GF-D8 (cell line): ENCODE measurements at regions not wholly inside any gene's neighbourhood (a gene's known extent, or its start where the extent isn't known, plus 50 kb on each side); places are given as distances from the start of the nearest gene placed in this dataset.

ENCODE experiments used
- DNase-seq: peaks from one replicate; lab custom pipeline; 2025; lab: John Stamatoyannopoulos, UW

DNA sequence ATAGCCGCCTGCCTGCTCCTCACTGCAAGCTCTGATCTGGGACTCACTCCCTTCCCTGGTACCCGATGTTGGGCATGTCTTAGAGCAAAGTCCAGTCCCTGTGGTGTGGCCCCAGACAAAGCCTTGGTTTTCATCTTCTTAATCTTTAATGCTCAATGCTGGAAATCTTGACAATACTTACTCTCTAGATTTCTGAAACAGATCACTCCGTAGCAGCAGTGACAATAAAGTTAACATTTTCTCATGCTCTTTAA, 260.2 kb upstream of the IRX2 start:
- no peak for DNase-seq

DNA sequence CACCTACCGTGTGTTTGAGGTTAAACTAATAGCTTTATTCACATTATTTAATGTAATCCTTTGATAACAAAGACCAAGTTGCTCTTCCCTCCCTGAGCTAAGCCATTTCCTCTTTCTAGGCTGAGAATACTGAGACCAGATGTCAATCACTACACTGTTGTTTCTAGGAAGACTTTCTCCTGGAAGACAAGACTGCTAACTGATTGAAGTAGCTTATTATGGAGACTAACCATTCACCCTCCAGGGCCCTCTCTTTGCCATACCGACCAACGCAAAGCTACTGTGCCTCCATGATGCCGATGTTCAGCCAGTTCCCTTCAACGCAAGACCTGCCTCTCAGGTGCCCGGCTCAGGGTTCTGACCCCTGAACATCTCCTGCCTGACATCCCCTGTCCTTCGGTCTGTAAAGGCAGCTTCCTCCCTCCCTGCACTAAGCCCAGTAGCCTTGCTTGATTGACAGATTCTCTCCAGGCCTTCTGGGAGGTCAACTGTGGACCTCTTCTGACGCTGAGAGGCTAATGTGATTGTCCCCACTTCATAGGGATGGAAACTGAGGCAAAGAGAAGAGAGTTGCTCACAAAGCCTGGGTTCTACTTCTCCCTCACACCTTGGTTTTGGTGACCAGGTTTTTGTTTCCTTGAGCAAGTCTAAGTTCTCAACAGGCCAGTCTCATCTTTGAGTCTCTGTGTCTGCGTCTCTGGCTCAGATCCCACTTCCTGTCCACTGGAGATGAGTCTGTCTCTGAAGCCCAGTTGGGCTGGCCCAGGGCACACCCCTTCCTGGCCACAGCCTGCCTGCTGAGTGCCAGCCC, 259.7 kb upstream of the IRX2 start:
- DNase-seq, result no peak

DNA sequence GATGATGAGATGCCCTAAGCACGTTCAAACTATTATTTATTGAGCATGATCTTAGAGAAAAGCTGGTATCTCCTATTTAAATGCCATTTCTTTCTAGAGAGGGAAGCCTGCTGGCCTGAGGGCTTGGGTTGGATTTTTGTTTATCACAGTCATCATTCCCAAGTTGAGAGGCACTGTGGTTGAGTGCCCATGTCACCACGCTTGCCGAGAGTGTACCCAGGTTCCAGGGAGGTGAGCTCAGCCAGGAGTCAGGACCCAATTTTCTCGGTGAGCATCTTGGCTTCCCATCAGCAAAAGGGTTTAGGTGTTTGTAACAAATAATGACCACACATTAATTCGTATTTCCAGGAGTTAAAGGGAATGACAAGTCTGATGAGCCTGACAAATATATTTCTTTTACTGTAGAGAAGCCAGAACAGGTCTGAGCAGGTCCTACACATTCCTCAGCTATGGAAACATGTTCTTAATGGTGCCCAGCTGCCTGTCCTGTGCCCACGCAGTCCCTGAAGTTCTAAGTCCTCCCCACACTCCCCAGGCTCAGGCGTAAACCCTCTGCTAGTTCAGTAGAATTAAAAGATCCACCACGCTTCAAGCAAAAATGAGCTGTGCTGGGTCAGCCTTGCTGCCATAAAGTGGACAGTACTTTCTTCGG, 258.9 kb upstream of the IRX2 start:
- no peak for DNase-seq

DNA sequence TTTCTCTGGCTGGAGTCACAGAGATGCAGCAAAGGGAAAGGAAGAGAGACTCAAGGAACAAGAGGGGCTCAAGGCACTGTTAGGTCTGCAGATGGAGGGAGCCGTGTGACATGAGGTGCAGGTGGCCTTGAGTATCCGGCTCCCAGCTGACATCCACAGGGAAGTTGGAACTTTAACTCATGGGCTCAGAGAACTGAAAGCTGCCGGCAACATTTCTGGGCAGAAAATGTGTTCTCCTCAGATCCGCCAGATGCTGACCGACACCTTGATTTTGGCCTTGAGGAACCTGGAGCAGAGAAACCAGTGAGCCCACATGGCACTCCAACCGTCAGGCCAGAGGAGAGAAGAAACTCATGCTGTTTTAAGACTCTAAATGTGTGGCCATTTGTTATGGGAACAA, 258.1 kb upstream of the IRX2 start:
- no peak for DNase-seq

DNA sequence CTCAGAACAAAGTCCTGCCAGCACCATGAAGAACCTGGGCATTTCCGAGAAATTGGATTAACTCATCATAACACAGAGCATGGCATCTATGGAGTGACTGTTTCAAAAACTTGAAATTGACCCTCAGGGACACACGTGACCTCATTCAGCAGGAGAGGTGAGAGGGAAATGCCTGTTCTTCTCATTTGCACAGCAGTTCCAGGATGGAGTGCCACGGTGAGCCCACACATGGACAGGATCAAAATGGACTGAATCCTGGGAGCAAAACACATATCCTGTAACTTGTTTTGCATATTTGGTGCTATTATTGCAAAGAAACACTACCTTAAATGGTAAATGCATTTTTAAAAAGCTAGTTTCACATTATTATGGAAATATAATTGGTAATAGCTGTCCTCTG, 256.1 kb upstream of the IRX2 start:
- DNase-seq, result no peak

DNA sequence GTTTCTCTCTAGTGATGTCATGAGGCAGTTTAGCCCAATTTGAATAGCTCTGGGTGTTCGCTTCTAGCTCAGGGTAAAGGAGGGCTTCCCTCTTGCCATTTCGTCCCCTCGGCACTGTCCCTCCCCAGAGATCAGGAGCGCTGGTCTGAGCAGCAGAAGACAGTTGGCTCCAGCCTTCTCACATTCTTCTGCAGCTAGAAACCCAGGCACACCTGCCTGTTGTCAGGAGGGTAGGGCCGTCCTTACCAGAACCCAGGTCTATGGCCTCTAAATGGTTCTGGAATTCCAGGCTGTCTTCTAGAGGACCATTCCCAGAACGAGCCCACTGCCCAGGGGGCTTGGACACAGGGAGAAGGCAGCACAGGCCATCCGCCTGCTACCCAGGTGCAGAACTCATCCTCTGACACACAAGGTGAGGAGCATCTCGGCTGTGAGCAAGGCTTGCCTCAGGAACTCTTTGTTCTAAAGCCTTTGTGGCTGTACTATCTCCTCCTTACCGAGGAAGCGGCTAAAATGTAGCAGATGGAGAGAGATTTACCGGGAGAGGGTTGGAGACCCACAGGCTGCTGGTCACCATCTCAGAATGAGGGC, 255.6 kb upstream of the IRX2 start:
- no peak for DNase-seq

DNA sequence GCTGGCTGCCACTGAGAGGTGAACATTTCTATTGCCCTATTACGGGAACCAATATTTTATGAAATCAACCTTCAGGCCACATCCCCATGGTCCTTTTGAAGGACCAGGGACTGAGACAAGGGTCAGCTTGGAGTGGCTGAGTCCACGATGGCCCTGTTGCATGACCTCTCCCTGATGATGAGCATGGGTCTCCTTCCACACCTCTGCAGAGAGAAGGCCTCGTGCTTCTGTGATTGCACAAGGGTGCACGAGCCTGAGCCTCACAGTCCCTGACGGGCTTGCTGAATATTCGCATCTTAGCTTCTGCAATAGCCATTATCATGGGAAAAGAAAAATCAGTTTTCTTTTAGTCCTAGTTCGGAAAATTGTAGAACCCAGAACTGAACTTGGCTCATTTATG, 255.0 kb upstream of the IRX2 start:
- no peak for DNase-seq

DNA sequence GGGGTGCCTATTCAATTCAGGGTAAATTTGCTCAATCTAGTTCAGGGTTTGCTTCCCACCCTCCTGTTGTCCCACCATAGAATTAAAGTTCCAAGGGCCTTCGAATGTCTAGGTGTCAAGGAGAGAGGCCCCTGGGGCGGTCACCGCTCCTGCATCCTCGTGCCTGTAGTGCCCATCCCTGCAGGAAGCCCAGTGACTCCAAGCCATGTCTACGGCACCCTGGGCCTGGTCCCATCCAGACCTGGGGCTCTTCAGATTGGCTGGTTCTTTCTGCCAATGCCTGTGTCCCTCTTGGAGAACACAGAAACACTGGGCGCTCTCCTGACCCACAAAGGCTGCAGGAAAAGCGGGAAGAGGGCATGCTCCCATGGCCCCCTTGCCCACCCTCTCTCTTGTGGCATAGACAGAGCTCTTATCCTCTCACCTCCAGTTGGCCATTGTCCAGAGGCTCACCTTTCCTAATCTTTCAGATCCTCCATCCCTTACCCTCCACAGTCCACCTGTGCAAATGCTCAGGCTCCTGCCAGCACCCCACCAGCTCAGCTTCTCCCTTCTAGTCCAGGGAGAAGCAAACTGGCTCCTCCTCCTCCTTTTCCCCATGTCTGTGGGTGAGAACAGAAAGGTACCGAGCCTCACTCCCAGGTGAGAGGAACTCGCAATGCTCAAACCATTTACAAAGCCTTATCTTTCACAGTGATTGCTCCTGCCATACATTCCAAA, 253.0 kb upstream of the IRX2 start:
- no peak for DNase-seq

DNA sequence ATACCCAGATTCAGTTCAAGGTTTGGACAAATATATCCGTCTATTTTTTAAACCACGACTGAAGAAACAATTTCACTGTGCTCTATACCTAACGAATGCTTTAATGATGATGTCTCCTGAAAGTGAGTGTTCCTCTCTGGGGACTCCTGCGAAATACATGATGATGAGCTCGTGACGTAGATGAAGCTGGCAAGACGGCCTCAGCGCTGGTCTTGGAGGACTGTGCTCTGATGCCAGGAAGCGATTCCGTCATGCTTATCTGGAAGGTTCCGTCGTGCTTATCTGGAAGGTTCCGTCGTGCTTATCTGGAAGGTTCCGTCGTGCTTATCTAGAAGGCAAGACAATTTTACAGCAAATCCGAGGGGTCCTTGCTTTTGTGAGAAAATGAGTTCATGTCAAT, 250.8 kb upstream of the IRX2 start:
- no peak for DNase-seq

DNA sequence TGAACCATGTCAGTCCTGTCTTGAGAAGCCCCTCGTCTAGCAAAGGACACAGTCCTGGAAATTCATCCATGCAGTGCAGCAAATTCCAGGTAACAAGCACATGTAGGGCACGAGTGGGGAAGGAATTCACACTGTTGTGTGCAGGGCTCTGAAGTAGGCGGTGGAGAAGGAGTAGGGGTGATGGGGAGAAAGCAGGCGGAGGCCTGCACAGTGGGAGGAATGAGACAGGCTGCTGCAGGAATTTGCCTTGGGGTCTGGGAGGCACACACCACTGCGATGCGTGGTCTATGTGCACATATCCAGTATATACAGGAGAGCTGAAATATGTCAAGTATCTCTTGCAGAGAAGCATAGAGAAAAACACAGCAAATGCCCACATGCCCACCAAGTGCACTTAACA, 249.2 kb upstream of the IRX2 start:
- no peak for DNase-seq

DNA sequence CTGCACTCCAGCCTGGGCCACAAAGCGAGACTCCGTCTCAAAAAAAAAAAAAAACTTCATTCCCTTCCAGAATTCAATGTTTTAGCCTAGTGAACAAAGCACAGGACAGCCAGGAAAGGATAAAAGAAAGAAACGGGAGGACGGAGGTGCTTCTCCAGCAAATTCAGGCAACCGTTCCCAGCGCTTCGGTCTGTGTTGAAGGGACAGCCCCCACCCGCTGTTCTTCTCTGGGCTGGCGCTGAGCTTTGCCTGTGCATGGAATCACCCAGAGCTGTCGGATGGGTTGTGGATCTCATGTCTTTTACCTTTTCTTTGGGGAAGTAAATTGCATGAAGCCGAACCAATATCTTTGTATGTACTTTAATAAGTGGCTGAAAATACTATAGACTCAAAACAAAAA, 248.4 kb upstream of the IRX2 start:
- DNase-seq, result no peak

DNA sequence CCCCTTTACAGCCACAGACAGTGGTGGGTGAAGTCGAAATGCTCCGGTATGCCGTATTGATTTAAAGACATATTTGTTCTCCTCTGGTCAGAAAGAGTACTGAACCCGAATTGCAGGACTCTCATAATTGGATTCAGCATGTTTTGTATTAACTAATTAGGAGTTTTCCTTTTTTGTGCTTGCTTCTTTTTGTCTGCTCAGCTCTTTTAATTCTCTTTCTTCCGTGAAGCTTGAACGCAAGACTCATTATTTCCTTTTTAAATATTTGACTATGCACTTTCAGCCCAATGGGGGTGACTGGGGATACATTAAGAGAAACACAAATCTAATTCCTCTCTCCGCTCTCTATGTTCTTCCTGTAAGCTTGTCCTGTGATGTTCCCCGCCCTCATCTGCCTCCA, 246.6 kb upstream of the IRX2 start:
- no peak for DNase-seq

DNA sequence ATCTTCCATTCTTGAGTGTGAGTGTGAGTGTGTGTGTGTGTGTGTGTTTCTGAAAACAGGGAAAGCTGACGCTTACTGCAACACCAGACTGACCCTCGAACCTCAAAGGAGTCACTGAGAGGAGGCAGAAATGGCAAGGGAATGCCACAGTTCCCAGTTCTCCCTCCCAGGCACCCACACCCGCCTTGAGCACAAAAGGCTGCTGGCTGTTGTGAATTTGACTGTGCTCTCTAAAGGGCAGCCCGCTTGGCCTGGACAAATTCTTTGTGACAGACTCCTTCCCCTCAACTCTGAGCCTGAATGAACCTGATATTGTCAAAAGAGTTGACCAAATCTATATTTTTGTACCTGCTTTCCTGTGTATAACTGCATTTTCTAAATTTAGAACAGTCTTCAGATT, 245.7 kb upstream of the IRX2 start:
- no peak for DNase-seq

DNA sequence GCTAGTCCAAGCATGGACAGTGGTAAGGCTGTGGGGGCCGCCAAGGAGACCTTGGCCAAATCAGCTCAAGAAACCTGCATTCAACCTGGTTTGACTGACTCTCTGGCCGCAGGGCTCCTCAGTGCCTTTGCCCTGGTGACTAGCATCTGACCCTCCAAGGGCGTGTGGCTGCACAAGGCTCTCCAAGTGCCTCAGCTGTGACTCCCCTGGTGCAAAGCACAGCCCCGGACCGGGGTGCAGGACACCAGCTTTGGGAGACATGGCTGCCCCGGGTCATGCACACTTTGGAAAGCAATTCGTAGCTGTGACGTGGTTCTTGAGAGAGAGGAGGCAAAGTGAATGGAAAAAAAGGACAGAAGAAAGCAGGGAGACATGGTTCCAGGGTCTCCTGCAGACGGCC, 245.2 kb upstream of the IRX2 start:
- DNase-seq, result no peak

DNA sequence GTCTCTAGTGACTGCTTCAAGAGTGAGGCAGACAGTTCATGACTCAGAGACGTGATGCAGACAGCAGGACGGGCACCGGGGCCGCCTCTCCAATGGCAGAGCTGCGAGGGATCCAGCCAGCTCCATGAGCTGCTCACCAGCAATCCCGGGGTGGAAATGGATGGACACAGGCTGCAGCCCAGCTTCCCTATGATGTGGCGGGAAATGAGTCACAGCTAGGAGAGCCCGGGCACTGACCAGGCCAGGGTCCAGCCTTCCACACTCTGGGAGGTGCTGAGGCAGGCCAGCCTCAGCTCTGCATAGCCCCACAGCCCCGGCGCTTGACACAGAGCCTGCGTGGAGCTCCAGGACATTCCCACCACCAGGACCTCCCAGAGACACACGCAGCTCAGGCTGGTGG, 244.8 kb upstream of the IRX2 start:
- no peak for DNase-seq

DNA sequence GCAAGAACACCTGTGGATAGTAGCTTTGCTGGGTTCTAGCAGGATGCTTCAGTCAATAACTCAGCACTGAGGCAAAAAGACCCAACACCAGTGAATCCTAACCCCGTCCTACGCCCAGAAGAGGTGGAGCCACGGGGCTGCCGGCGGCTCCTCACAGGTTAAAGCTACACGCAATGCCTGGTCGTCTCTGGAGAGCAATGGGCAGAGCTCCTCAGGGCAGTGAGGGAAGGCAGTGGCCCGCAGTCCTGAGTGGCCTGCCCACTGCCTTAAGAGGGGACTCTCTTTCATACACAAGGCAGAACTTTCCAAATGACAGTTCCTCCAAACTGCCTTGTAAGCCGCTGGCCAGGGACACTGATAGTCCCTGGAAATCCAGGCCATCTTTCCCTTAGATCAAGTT, 244.2 kb upstream of the IRX2 start:
- no peak for DNase-seq

DNA sequence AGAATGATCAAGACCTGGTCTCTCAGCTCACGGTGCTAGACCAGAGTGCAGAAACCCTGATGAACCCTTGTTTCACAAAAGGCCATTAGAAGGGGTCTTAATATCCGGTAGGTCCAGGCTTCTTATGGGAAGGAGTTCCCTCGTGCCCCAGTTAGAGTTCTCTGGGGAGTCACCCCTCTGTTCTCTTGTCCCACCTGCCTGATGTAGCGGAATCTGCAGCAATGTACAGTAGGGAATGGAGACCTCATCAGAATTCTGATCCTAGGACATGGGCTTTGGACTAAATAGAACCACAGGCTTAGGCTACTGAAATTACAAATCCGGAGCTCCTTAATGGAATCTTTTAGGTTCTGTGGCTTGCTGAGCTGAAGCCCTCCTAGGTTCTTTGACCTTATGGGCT, 243.6 kb upstream of the IRX2 start:
- DNase-seq, result no peak

DNA sequence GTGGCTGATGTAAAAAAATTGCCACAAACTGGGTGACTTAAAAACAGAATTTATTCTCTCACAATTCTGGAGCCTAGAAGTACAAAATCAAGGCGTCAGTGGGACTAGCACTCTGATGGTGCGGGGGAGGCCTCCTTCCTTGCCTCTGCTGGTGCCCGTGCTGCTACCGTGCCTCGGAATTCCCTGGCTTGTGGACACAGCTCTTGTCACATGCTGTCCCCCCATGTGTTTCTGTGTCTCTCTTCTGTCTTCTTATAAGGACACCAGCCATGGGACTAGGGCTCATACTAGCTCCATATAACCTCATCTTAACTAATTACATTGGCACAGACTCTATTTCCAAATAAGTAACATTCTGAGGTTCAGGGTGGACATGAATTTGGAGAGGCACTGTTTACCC, 242.3 kb upstream of the IRX2 start:
- no peak for DNase-seq

DNA sequence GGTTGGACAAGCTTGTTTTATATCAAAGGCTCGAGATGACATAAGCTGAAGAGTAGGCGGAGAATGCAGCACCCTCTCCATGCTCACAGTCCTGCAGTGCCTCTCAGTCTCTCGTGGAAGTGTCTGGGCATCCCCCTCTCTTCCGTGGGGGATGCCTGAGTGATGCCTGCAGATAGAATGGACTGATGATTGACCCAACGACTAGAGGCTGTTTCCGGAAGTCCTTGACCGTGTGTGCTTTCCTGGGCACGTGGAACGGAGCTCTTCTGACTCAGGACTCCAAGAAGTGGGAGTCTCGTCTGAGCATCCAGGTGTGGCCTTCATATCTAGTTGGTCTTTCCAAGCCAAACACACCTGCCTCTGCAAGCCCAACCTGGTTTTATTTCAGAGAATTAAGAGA, 241.8 kb upstream of the IRX2 start:
- DNase-seq, result no peak

DNA sequence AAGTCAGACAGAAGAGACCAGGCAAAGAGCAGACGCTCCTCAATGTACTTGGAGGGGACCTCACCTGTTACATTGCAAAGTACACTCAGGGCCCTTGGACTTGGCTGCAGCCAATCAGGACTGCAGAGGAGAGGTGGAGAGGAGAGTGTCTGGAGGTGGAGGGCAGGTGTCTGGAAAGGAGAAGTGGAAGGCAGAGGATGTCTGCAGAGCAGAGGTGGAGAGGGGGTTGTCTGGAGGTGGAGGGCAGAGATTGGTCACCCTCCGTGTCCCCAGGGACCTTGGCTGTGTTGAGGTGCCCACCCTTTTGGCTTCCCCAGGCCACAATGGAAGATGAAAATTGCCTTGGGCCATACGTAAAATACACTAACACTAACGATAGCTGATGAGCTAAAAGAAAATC, 241.3 kb upstream of the IRX2 start:
- no peak for DNase-seq

DNA sequence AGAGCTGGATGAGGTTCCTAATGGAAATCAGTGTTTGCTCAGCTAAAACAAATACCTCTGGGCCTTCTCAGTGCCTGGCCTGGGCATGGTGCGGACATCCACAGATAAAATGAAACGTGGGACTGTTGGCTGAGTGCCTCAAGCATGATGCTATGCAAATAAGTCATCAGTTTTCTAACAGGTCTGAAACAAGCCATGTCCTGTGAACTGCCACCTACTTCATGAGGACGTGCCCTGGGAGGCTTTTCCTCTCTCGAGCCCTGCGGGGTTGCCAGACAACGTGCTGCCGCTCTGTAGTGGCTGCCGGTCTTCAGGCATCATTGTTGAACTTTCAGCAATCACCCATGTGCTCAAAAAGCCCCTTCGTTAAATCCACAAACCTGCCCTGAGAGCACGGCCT, 240.4 kb upstream of the IRX2 start:
- DNase-seq, result no peak

DNA sequence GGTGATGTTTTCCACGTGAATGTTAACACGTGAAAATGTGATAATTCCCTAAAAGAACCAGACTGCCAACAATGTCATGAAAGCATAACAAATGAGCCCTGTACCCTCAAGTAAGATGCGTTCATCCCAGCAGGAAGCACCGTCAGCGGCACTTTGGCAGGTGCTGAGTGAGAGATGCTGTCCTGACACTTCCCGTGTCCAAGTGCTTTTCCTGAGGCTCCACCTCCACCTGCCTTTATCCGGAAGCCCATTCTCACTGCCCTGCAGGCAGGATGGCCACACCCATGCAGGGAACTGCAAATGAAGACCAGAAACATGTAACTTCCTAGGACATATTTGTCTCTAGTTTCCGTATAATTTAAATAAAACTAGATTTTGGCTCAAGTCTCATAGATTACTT, 238.0 kb upstream of the IRX2 start:
- DNase-seq, result no peak

DNA sequence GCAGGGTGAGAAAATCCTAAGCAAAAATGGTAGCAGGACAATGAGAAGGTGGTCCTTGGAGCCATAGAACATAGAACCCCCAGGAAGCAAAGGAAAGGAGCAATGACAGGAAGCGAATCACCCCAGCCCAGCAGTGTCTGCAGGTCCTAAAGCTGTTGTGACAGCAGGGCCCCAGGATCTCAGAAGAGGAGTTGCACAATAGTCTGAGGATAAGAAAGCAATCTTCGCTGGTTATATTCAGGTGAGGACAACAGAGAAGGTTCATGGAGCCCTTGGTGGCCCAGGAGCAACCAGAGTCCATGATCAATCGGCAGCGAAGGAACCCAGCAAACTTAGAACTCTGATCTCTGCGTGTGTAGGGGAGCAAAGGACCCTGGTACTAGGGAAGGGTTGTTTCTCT, 234.8 kb upstream of the IRX2 start:
- no peak for DNase-seq
